ENCODE measurements at regions not wholly inside any gene's neighbourhood (a gene's known extent, or its start where the extent isn't known, plus 50 kb on each side); places are given as distances from the start of the nearest gene placed in this dataset.

GRCh38 chr6:133683606-133684005 is 205.3 kb upstream of the TCF21 start:
- no peak for TF ChIP-seq CTCF (IDR thresholded peaks at IDR 0.05 in 2 of 3, conservative IDR thresholded peaks at IDR 0.05 in 1 of 3; ENCODE audit: insufficient read depth in 2 of 3, low read depth in 1 of 3, low read length in 3 of 3)
- no peak for TF ChIP-seq ZBTB43 (CRISPR knock-in tag; IDR thresholded peaks at IDR 0.05)
- no peak for TF ChIP-seq CEBPB (tag; IDR thresholded peaks at IDR 0.05)
- no peak for TF ChIP-seq HSF4 (CRISPR knock-in tag; IDR thresholded peaks at IDR 0.05; ENCODE audit: borderline replicate concordance)

Data from K562 (cell line).